Stromal cell of bone marrow (primary cell): ENCODE measurements at regions not wholly inside any gene's neighbourhood (a gene's known extent, or its start where the extent isn't known, plus 50 kb on each side); places are given as distances from the start of the nearest gene placed in this dataset.
A peak's percentile ranks its signal among the peaks of the same experiment; 100 is the strongest.
"Not testable (repeated sequence)": the region's sequence is repeated elsewhere in the genome, so short reads cannot be mapped to it uniquely, and the experiment has no call there.

ENCODE experiments used
- DNase-seq: peaks from one replicate; pipeline ENCODE4 v3.0.0-alpha.2; 2012; ENCODE audit warnings: low read depth

DNA sequence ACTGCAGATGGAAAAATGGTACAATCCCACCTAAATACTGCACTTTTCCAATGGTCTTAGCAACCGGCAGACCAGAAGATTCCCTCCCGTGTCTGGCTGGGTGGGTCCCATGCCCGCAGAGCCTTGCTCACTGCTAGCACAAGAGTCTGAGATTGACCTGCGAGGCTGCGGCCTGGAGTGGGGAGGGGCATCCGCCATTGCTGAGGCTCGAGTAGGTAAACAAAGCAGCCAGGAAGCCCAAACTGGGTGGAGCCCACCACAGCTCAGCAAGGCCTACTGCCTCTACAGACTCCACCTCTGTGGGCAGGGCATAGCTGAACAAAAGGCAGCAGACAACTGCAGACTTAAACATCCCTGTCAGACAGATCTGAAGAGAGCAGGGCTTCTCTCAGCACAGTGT is 221.6 kb upstream of the CTNND2 start:
- no peak for DNase-seq

DNA sequence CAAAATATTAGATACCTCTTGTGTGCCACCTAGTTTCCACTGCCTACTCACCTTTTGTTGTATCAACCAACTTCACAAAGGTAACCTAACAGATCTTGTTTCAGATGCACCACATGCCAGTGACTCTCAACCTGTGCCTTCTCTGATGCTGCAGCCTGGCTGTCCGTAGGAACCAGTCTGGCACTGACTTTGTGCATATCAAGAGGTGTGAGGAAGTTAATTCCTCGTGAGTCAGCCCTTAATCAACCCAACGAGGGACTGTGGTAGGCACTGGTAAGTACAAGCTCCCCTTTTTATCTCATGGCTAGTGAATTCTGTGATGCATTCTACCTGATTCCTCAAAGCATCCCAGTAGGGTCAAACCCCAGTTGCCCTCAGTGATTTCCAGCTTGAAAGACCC is 215.4 kb upstream of the CTNND2 start:
- no peak for DNase-seq

DNA sequence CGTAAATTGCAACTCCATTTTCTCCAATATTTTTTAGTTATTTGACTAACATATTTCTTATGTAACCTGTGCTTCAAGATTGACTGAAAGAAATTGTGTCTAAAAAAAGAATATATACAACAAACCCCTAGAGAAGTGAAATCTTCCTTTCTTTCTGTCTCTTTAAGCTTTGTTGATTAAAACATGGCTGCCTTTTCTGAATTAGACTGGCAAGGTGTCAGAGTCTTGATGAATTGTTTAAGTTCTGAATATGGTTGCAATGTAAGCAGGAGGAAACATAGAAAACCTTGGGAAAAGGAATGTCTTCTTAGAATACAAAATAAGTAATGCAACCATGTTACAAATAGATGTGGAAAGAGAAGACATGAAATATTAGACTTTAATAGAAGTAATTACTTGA is 209.8 kb upstream of the CTNND2 start:
- DNase-seq: no peak

DNA sequence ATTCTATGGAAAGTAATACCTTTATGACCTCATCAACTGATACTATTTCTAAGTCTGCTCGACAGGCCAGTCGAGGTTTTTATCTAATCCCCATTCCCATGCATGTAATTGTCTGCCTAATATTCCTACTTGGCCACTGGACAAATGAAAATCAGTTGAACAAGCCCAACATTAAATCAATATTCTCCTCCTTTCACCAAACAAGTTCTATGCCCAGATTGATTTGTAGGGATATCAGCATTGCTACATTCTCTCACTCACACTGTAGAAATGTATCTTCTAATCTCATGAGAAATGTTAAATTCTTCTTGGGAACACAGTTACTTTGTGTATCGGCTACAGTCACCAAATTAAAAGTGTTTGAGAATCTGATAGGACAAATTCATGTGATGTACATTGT is 208.8 kb upstream of the CTNND2 start:
- DNase-seq: no peak

GRCh38 chr5:12111261-12111660 is 207.0 kb upstream of the CTNND2 start:
- no peak for DNase-seq

DNA sequence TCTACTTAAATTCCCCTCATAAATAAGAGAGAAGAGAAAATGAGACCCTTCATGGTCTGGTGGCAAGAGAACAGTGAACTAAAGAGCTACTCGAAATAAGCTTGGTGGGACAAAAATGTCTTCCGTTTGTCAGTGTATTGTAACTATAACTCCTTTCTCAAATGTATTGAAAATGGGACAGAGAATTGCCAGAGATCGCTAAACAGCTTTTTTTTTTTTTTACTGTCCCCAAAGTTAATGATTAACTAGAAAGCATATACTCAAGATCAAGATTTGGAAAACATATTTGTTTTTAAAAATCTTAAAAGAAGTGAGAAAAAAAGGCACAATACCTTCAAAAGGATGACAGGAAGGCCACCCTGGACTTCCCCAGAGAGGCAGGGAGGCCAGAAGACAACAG is 206.4 kb upstream of the CTNND2 start:
- no peak for DNase-seq

DNA sequence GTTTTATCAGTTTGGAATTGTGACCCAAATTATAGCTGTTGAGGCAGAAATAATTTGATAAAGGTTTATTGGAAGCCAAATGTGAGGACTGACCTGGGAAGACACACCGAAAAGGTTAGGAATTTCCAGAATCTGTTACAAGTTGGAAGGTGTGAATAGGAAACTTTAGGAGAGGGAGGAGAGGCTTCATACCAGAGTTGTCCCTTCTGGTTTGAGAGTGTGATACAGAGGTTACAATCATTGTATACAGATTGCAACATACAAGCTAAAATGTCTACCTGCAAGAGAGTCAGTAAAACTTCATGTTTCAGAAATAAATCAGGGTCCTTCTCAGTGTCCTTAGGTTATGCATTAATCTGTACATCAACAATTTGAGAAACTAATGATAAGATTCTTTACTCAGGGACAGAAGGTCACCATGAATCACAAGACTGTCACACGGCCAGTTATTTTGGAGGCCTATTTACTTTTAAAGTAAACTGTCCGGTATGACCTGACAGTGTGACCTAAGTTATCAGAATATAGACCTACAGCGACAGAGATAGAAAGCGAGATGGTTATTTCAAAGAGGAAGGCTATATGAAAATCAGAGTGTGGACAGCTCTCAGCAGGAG is 204.9 kb upstream of the CTNND2 start:
- DNase-seq: no peak

GRCh38 chr5:12102151-12102550 is 197.9 kb upstream of the CTNND2 start:
- DNase-seq: no peak

DNA sequence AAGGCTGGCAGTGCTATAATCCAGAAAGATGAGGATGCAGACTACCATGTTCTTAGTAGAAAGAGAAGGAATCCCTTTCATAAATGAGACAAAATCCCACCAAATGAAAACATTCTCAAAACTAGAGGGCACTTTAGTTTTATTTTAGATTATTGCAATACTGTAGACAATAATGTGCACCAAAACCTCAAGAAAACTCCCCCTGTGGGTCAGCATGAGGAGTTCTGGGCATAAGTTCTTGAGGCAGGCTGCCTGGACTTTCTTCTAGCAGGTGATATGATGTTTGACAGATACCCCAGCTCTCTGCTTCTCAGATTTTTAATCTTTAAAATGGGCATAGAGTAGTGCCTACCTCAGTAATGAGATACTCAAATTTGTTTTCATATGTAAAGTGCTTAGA is 196.3 kb upstream of the CTNND2 start:
- no peak for DNase-seq

GRCh38 chr5:12099296-12099695 is 195.1 kb upstream of the CTNND2 start:
- DNase-seq: no peak

DNA sequence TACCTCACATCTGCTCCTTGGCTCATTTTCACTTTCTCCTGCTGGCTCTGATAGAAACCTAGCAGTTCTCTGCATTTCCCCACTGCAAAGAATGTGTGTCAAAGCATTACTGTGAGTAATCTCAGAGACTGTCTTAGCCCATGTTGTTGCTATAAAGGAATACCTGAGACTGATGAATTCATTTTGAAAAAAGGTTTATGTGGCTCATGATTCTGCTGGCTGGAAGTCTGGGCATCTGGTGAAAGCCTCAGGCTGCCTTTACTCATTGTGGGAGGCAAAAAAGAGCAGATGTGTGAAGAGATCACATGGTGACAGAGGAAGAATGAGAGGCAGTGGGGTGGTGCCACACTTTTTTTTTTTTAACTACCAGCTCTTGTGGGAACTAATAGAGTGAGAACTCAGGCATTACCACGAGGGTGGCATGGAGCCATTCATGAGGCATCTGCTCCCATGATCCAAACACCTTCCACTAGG is 191.6 kb upstream of the CTNND2 start:
- no peak for DNase-seq

- DNase-seq: no peak
Observed at GRCh38 chr5:12093586-12093985, 189.3 kb upstream of the CTNND2 start.

- DNase-seq: no peak
Observed at GRCh38 chr5:12080761-12081160, 176.5 kb upstream of the CTNND2 start.

DNA sequence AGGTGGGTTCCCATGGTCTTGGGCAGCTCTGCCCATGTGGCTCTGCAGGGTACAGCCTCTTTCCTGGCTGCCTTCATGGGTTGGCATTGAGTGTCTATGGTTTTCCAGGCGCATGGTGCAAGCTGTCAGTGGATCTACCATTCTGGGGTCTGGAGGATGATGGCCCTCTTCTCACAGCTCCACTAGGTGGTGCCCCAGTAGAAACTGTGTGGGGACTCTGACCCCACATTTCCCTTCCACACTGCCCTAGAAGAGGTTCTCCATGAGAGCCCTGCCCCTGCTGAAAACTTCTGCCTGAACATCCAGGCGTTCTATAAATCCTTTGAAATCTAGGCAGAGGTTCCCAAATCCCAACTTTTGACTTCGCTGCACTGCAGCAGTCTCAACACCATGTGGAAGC is 174.0 kb upstream of the CTNND2 start:
- not testable (repeated sequence) for DNase-seq

GRCh38 chr5:12073426-12073825 is 169.2 kb upstream of the CTNND2 start:
- no peak for DNase-seq

GRCh38 chr5:12072441-12072840 is 168.2 kb upstream of the CTNND2 start:
- DNase-seq: no peak

DNA sequence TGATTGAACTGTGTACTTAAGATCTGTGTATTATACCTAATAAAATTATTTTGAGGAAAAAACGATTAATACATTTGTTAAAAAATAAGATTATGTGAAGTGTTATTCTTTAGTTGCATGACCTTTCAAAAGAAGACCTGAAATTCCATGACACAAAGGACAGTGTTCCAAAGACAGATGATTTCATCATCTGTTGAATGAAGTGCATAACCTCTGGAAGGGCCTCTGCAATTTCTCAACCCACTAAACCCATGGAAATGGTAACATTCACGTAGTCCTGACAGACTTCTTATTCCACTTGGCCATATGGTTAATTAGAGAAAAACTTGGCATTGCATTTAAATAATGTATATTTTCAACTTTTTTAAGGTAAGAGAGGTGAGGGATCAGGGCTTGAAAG is 167.2 kb upstream of the CTNND2 start:
- no peak for DNase-seq

GRCh38 chr5:12023614-12024241 is 119.5 kb upstream of the CTNND2 start:
- peak; percentile 0 for DNase-seq

GRCh38 chr5:12022444-12022843 is 118.2 kb upstream of the CTNND2 start:
- no peak for DNase-seq

DNA sequence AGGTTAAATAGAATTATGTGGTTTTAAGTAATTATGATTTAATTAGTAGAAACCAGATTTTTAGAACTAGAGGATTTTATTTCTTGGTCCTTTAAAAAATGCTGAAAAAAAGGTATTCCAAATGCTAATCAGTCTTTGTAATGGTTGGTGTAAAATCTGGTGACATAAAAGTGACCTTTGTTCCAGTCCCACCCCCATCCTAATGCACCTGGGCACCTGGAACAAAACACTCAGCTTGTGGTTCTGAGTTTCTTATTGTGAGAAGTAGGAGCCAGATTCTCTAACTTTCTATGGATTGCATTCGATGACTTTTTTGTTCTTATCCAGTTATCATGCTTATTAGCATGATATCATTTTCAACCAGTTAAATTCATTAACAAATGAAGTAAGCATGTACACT is 115.1 kb upstream of the CTNND2 start:
- no peak for DNase-seq

DNA sequence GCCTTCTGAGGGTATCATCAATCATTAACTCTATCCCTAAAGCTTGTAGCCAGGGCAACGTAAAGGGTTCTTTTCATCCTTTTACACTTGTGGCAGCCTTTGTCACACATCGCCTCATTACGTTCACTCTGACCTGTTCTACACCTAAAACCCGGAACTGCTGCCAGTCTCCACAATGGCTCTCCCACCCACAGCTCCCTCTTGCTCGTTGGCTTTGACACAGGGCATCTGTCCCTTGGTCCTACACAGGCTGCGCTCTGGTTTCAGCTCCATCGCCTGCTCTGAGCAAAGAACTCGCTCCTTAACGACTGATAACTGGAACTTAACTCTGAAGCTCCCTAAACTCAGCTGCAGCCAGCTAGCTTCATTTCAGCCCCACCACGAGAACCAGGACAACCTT is 112.8 kb upstream of the CTNND2 start:
- no peak for DNase-seq

DNA sequence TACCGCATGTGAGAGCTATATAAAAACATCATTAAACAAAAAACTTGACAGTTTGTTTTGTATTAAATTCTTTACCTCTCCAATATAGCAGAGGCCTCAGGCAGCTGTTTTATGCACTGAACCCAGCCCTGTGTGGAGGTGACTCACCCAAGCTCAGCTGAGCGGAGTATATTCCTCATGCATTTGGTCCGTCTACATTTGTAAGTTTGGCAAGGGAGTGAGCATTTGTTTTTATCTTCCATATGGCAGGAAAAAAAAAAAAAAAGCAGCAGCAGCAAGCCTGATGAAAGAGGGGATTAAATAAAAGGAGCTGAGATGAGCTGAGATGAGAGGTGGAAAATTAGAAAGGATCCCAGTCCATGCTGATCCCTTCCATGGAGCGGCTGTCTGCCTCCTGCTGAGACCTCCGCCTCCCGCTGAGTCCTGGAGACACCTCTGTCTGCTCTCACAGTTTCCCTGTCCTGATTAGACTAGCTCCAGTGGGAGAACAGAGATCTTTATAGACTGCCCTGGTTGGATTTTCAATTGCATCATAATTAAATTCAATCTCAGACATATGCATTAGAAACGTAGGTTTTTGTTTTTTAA is 112.0 kb upstream of the CTNND2 start:
- DNase-seq: no peak

DNA sequence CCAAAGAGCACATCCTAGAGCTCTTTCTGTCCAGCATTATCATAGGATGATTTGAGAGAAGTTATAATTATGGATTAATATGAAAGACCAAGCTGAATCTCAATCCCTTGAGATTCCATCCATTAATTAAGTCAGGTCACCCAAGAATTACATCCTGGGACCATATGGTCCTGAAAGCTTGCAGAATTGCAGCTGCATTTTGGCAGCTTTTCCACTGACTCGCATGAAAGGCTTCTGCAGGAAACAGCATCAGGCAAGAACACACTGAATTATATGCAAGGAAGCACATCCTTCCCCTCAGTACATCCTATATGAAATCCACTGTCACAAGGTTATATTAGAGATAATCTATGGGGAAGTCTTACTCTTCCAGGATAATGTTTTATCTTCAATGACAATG is 109.1 kb upstream of the CTNND2 start:
- DNase-seq: no peak

DNA sequence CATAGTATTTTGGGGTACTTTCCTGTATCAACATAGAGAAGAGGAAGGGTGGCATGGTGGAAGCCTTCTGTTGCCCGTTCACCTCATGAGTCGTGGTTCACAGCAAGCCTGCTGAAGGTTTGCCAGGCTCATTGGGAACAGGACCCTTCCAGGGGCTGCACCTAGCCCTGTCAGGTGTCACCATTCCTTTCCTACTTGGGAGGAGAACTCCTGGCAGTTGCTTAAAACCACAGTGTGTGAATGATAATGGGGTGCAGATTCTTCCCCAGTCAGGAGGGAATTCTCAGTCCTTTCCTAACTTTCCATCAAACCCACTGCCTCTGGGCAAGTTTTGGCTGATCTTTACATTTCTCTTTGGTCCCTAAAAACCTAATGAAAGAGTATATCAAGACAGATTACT is 99.4 kb upstream of the CTNND2 start:
- no peak for DNase-seq
